ENCODE measurements at regions not wholly inside any gene's neighbourhood (a gene's known extent, or its start where the extent isn't known, plus 50 kb on each side); places are given as distances from the start of the nearest gene placed in this dataset.

DNA sequence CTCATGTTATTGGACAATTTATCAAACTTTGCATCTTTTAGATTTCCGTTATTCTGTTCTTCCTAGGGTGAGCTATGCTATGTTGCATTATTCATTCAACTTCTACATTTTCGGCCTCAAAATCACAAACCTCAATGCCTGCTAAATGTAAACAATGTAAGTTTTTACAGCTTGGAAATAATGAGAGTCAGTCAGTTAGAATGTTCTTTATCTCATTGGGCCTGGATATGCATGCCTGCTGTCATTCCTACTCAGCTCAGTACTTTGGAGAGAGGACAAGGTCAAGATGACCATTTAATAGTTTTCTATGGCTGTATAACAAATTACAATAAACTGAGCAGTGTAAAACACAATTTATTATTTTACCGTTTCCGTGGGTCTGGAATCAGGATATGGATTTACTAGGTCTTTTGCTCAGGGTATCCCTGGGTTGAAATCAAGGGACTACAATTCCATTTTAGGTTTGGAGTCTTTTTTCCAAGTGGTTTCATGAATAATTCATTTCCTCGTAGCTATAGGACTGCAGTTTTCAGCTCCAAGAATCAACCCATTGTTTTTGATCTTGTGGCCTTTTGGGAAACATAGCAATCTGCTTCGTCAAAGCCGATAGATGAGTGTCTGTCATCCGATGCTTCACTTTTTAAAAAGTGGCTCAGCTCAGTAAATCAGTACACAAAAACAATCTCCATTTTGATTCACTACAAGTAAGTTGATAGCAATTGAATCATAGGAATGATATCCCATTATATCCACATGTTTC lies 1143.2 kb upstream of the CDH6 start:
- H4K91ac ChIP-seq (ENCODE audit: insufficient read length, low read depth, low read length), result no peak overlapping the region
- no peak overlapping the region for H3K4me3 Mint-ChIP-seq
- H3K4me1 ChIP-seq (ENCODE audit: insufficient read depth, low read length), result no peaks in the 10 kb centered on the region
- no peaks in the 10 kb centered on the region for H3K36me3 Mint-ChIP-seq (ENCODE audit: insufficient read depth in 1 of 3, low read depth in 3 of 3)
- no peaks in the 10 kb centered on the region for H3K27me3 Mint-ChIP-seq (ENCODE audit: low read depth)
- no peak overlapping the region for H3K23ac ChIP-seq (ENCODE audit: insufficient read length, low read depth, low read length)
- no peaks in the 10 kb centered on the region for H3K79me1 ChIP-seq (ENCODE audit: insufficient read depth, low read depth, low read length, poor library complexity, severe bottlenecking)
- no peak overlapping the region for H2AK5ac ChIP-seq (ENCODE audit: insufficient read length, low read length)
- peaks cover 0 to 2% of the 10 kb centered on the region in 2 experiments; a peak in 1 of 4 replicates for H3K4me1 Mint-ChIP-seq
- H2BK15ac ChIP-seq (ENCODE audit: low read depth, low read length), result no peak overlapping the region
- H3K27me3 ChIP-seq (ENCODE audit: insufficient read depth, low read length), result no peaks in the 10 kb centered on the region
- H3K79me2 ChIP-seq (ENCODE audit: insufficient read depth, low read length), result no peaks in the 10 kb centered on the region
- H3K9me3 ChIP-seq (ENCODE audit: control insufficient read depth, low read depth, low read length), result no peaks in the 10 kb centered on the region
- H2BK120ac ChIP-seq (ENCODE audit: low read depth, low read length, poor library complexity, severe bottlenecking), result no peak overlapping the region
- no CpG with 5 or more reads among the region's 8 CpGs for WGBS (ENCODE audit: extremely low coverage, insufficient read length, low lambda C conversion rate)
- no peak overlapping the region for H3T11ph ChIP-seq (ENCODE audit: low read length)
- H3K18ac ChIP-seq (ENCODE audit: insufficient read length, low read depth, low read length), result no peak overlapping the region
- no peak overlapping the region for H2BK12ac ChIP-seq (ENCODE audit: insufficient read length, low read depth, low read length)
- no peak overlapping the region for H3K4me2 ChIP-seq (ENCODE audit: insufficient read depth, insufficient read length, low read length)
- 0 out of 5 replicates have a peak, but pooled peaks cover 0 to under 1% of the 10 kb centered on the region in 2 experiments for H3K9me3 Mint-ChIP-seq
- H4K20me1 ChIP-seq (ENCODE audit: control insufficient read depth, insufficient read depth, insufficient read length), result no peaks in the 10 kb centered on the region
- no peaks in the 10 kb centered on the region for H3K23me2 ChIP-seq (ENCODE audit: insufficient read length, low read depth, low read length, poor library complexity, severe bottlenecking)
- H3K27ac ChIP-seq (ENCODE audit: insufficient read length, low read depth, low read length), result no peak overlapping the region
- H3K9ac ChIP-seq (ENCODE audit: extremely low read depth, insufficient read length, low read length), result no peak overlapping the region
- no peak overlapping the region for H3K56ac ChIP-seq (ENCODE audit: insufficient read length, low read depth, low read length)
- no peak overlapping the region for H3K14ac ChIP-seq (ENCODE audit: insufficient read depth, low read length)
- no peak overlapping the region for H3K27ac Mint-ChIP-seq
- H2AFZ ChIP-seq (ENCODE audit: low read length), result no peak overlapping the region
- TF ChIP-seq CTCF (conservative IDR thresholded peaks at IDR 0.05), result no peak
- no peak overlapping the region for H4K5ac ChIP-seq (ENCODE audit: insufficient read length, low read depth, low read length)
- H3K4ac ChIP-seq (ENCODE audit: low read depth, low read length), result no peak overlapping the region
- H2BK20ac ChIP-seq (ENCODE audit: low read depth, low read length, poor library complexity, severe bottlenecking), result no peak overlapping the region
- DNase-seq, result no peak
- no peak overlapping the region for H4K8ac ChIP-seq (replicated peaks; ENCODE audit: insufficient read length, low read depth, low read length)
- H2BK5ac ChIP-seq (ENCODE audit: insufficient read length, low read length), result no peak overlapping the region

Data from H9 (cell line).